Thyroid gland (tissue), 4 donors: ENCODE measurements at regions not wholly inside any gene's neighbourhood (a gene's known extent, or its start where the extent isn't known, plus 50 kb on each side); places are given as distances from the start of the nearest gene placed in this dataset.

Experiments used
- DNase-seq, 2 donors: peaks; one replicate each; pipeline ENCODE4 v3.0.0-alpha.2; 2019
- H3K27ac ChIP-seq, 3 donors: fragments of 200-600 bp; sonication (generic); 1 replicate in 2 of 3; 2 replicates in 1 of 3; pipeline ENCODE4 v1.5.1; 2016 to 2019; ENCODE audit warnings: mild to moderate bottlenecking in 1 of 3, moderate library complexity in 1 of 3
- H3K27me3 ChIP-seq: fragments of 200-600 bp; sonication (generic); one replicate; pipeline ENCODE4 v1.5.1; 2019
- H3K36me3 ChIP-seq, 2 donors: fragments of 200-600 bp; sonication (generic); one replicate each; pipeline ENCODE4 v1.5.1; 2016 to 2019
- H3K4me1 ChIP-seq, 2 donors: fragments of 200-600 bp; sonication (generic); one replicate each; pipeline ENCODE4 v1.5.1; 2017 to 2019
- H3K4me3 ChIP-seq, 3 donors: fragments of 200-600 bp; sonication (generic); replicated peaks in 1 of 3; 1 replicate in 2 of 3; 2 replicates in 1 of 3; pipeline ENCODE4 v1.5.1; 2016; ENCODE audit warnings: mild to moderate bottlenecking in 1 of 3
- H3K9me3 ChIP-seq: fragments of 200-600 bp; sonication (generic); one replicate; pipeline ENCODE4 v1.5.1; 2017
- POLR2A ChIP-seq, 2 donors: fragments of 450-650 bp; IDR thresholded peaks; one replicate each; pipeline ENCODE4 v1.6.1; 2017; ENCODE audit warnings: antibody characterized with exemption in 2 of 2, mild to moderate bottlenecking in 2 of 2, moderate library complexity in 1 of 2
- WGBS, 2 donors: methylation state at CpG; one replicate each; pipeline ENCODE4 v1.1.5; 2017; 5-methylcytosine and 5-hydroxymethylcytosine counted together
- intact Hi-C: fragments of 100-400 bp; cut with DNase I; formaldehyde crosslinking; loops from one replicate; pipeline ENCODE4 v1.15.1; 2023
- TF ChIP-seq, protein P1 (sequence below), 6 experiments: fragments of 200-600 bp in 3 of 6; fragments of 450-650 bp in 3 of 6; sonication (generic) in 3 of 6; IDR thresholded peaks; one replicate each; pipeline ENCODE4 v1.5.1; 2016 to 2019; ENCODE audit warnings: antibody characterized with exemption in 6 of 6, mild to moderate bottlenecking in 2 of 6, inconsistent platforms in 1 of 6, moderate library complexity in 1 of 6

DNA sequence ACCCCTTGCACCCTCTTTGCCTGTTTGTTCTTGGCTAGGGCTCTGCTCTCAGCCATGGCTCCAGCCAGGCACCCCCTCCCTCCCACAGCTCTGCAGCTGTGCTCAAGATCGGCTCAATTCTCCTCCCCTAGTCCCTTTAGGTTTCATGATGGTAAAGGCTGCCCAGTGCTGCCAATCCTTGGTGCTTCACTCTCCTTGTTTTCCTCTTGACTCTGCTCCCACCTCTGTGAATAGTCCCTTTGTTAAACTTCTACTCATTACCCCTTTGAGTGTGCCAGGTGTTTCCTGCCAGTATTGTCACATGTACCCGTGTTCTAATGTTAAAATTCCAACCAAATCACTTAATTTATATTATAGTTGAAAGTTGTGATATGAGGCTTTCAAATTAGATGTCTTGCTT, 101.0 kb upstream of the CERS6 start:
- no peak for DNase-seq
- no peak for TF ChIP-seq POLR2A (IDR thresholded peaks at IDR 0.05)
- TF ChIP-seq, protein P1, sequence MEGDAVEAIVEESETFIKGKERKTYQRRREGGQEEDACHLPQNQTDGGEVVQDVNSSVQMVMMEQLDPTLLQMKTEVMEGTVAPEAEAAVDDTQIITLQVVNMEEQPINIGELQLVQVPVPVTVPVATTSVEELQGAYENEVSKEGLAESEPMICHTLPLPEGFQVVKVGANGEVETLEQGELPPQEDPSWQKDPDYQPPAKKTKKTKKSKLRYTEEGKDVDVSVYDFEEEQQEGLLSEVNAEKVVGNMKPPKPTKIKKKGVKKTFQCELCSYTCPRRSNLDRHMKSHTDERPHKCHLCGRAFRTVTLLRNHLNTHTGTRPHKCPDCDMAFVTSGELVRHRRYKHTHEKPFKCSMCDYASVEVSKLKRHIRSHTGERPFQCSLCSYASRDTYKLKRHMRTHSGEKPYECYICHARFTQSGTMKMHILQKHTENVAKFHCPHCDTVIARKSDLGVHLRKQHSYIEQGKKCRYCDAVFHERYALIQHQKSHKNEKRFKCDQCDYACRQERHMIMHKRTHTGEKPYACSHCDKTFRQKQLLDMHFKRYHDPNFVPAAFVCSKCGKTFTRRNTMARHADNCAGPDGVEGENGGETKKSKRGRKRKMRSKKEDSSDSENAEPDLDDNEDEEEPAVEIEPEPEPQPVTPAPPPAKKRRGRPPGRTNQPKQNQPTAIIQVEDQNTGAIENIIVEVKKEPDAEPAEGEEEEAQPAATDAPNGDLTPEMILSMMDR (IDR thresholded peaks at IDR 0.05) = no peak
- Histone ChIP-seq H3K27ac (no peak overlapping the region), H3K9me3 (no peaks in the 10 kb centered on the region), H3K4me1 (no peaks in the 10 kb centered on the region), H3K36me3 (no peaks in the 10 kb centered on the region), H3K4me3 (no peak overlapping the region), H3K27me3 (no peaks in the 10 kb centered on the region)
- intact Hi-C loops = no loop called here
- 28 to 36% methylated on average over 2 of the region's 2 CpGs for WGBS, 2 donors

DNA sequence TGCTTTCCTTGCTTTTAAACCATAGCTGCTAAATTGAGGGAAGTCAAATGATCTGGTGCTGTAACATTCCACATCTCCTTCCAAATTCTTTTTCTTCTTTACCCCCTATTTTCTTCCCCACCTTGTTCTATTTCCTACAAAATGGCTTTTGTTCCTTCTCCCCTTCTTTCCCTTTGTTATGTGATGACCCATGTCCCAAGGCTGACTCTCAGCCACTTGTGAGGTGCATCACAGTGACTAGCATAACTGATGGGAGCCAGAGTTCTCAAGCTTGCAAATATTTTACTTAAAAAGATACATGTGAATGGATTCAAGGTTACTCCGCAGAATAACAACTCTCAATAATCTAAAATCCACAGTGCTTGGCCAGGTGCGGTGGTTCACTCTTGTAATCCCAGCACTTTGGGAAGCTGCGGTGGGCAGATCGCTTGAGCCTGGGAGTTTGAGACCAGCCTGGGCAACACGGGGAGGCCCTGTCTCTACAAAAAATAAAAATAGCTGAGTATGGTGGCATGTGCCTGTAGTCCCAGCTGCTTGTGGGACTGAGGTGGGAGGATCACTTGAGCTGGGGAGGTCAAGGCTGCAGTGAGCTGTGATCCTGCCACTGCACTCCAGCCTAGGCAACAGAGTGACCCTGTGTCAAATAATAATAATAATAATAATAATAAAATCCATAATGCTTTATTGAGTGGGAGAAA, 100.1 kb upstream of the CERS6 start:
- intact Hi-C loops = no loop called here
- 86 to 90% methylated on average over 5 of the region's 5 CpGs for WGBS, 2 donors
- Histone ChIP-seq H3K27me3 (no peaks in the 10 kb centered on the region), H3K36me3 (no peaks in the 10 kb centered on the region), H3K27ac (no peak overlapping the region), H3K4me1 (no peaks in the 10 kb centered on the region), H3K4me3 (no peak overlapping the region), H3K9me3 (no peaks in the 10 kb centered on the region)
- DNase-seq = no peak
- TF ChIP-seq, protein P1 (IDR thresholded peaks at IDR 0.05) = no peak
- TF ChIP-seq POLR2A (IDR thresholded peaks at IDR 0.05) = no peak

DNA sequence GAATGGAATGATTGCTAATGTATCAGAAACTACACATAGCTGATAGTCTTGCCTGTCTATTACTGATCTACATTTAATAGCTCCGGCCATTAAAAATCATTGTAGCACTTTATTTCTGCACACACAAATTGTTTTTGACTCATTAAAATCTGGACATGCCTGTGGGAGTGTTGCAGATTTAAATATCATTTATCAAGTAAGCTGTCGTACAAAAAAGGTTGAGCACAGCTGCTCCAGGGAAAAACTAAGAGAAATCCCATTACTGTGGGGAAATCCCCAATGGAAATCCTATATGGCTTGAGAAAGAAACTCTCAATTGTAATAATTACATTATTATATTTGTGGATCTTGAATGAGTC, 99.6 kb upstream of the CERS6 start:
- Histone ChIP-seq H3K9me3 (no peaks in the 10 kb centered on the region), H3K36me3 (no peaks in the 10 kb centered on the region), H3K4me1 (no peaks in the 10 kb centered on the region), H3K4me3 (no peak overlapping the region), H3K27ac (no peak overlapping the region), H3K27me3 (no peaks in the 10 kb centered on the region)
- intact Hi-C loops = no loop called here
- TF ChIP-seq, protein P1 (IDR thresholded peaks at IDR 0.05) = no peak
- no peak for TF ChIP-seq POLR2A (IDR thresholded peaks at IDR 0.05)
- WGBS, 2 donors = 95 to 98% methylated on average over 2 of the region's 2 CpGs
- DNase-seq = no peak

DNA sequence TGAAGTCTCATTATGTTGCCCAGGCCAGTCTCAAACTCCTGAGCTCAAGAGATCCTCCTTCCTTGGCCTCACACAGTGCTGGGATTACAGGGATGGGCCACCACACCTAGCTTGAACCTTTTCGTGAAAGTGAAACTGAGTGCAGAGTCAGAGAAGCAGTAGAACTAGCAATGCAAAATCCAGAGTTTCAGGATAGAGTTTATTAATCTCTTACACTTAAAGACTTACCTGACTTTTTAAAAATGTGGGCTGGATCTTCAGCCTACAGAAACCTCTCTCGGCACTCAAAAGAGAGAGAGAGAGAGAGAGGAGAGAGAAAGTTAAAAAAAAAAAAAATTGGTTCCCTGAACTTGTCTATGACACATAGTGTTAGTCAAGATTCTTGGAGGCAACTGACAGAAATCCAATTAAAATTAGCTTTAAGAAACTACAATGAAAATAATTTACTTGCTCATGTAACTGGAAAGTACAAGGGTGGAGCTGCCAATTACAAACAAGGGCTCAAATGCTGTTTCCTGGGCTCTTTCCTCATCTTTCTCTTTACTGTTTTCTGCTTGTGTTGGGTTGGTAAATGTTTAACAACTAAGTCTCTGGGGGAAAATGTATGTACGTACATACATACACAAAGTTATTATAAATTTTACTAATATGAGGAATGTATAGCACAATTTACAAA, 98.1 kb upstream of the CERS6 start:
- WGBS, 2 donors = 86 to 92% methylated on average over 3 of the region's 3 CpGs
- Histone ChIP-seq H3K4me3 (no peak overlapping the region), H3K27me3 (no peaks in the 10 kb centered on the region), H3K4me1 (no peaks in the 10 kb centered on the region), H3K36me3 (no peaks in the 10 kb centered on the region), H3K27ac (no peak overlapping the region), H3K9me3 (no peaks in the 10 kb centered on the region)
- TF ChIP-seq, protein P1 (IDR thresholded peaks at IDR 0.05) = no peak
- no peak for TF ChIP-seq POLR2A (IDR thresholded peaks at IDR 0.05)
- no peak for DNase-seq
- intact Hi-C loops = no loop called here

DNA sequence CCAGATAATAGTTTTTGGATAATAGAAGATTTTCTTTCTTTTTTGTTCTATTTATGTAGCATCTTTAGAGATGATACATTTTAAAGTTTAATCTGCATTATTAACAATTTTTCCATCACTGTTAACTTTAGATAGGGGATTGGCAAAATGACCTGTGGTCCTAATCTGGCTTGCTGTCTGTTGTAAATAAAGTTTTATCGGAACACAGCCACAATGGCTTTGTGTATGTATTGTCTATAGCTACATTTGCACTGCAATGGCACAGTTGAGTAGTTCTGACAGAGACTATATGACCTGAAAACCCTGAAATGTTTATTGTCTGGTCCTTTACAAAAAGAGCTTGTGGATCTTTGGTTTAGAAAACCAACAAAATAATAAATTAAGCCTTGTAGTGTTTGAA, 97.0 kb upstream of the CERS6 start:
- Histone ChIP-seq H3K9me3 (no peaks in the 10 kb centered on the region), H3K4me1 (no peaks in the 10 kb centered on the region), H3K4me3 (no peak overlapping the region), H3K36me3 (no peaks in the 10 kb centered on the region), H3K27me3 (no peaks in the 10 kb centered on the region), H3K27ac (no peak overlapping the region)
- no peak for DNase-seq
- intact Hi-C loops = no loop called here
- 98 to 100% methylated on average over 1 of the region's 1 CpG for WGBS, 2 donors
- TF ChIP-seq, protein P1 (IDR thresholded peaks at IDR 0.05) = no peak
- no peak for TF ChIP-seq POLR2A (IDR thresholded peaks at IDR 0.05)
